Midbrain (tissue), 1 donor: ENCODE measurements at regions not wholly inside any gene's neighbourhood (a gene's known extent, or its start where the extent isn't known, plus 50 kb on each side); places are given as distances from the start of the nearest gene placed in this dataset.

Experiments used
- DNase-seq: peaks from one replicate; lab custom pipeline; 2025; lab: John Stamatoyannopoulos, UW

DNA sequence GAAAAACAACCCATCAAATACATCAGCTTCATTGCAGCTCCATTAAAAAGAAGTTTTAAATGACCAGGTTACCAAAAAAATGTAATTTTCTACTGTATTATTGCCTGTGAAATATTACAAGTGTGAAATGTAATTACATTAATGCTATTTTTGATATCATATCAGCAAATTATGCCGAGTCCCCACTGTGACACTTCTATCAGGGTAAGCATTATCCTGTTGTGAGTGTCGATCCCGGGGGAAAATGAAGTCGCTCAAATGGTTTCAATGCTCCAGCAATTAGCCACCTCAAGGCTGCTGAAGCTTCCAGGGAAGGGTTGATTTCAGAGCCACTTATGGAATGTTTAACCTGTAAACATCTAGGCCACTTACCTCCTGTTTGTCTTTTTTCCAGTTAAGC is 70.4 kb downstream of the RCN1 start:
- no peak for DNase-seq

DNA sequence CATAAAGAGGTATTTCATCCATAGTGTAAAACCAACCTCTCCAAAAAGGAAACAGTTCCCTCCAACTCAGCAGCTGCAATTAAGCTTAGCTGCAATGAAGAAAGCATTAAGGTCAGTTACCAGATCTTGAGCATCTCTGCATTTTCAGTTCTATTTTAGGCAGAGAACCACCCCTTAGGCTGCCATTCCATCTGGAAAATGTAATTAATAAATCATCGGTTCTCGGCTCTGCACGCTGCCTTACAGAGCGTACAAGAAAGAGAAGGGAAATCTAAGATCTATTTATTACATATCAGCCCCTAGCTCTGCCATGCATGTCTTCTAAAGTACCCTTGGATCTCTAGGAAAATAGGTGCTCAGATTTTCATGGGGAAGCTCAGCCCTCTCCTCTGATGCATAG is 71.5 kb downstream of the RCN1 start:
- no peak for DNase-seq

DNA sequence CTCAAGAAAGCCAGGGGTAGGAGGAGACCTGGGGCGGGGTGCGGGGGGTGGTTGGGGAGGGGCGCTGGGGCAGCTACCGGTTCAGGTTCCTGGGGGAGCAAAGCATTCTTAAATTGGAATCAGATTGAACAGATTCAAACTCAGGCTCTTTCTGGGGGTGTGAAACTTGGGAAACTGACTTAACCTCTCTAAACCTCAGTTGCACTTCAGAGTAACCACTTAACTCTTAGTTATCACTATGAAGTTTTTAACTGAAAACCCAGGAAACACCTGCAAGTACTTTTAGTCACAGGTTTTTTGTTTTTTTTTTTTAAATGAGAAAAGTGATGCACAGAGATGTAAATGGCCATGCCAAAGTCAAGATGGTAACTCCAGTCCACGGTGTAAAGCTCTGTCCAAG is 72.0 kb downstream of the RCN1 start:
- no peak for DNase-seq

DNA sequence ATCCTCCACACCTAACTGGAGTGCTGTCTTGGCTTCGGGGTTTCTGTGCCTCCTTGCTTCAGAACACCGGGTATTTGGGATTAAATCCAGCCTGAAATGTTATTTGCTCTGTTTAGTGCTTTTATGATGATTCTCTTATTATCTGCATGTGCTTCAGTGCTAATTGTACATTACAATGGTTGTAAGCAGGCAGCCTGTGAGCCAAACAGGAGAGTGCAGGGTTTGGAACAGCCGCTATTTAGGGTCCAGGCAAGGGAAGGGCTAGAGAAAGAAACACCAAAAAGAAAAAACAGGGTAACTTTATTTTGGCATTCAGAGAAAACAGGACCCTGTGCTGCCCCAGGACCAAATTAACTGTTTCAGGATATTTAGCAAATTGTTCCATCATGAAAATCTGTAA is 72.7 kb downstream of the RCN1 start:
- no peak for DNase-seq

DNA sequence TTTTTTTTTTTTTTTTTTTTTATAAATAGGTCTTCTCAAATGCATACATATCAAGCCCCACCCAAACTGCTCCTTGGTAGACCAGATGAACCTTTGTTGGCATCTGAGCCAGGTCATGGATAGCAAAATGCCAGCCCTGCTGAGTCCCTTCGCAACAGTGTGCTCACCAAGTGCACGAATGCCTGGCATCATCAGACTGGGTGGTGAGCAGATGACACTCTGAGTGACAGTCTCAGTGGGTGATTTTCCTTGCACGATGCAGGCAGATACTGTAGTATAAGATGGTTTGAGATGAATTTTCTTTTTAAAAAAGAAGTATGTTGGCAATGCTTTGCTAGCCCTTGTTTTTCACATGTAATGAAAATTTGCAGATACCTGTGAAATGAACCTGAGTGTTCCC is 74.0 kb downstream of the RCN1 start:
- DNase-seq = no peak

DNA sequence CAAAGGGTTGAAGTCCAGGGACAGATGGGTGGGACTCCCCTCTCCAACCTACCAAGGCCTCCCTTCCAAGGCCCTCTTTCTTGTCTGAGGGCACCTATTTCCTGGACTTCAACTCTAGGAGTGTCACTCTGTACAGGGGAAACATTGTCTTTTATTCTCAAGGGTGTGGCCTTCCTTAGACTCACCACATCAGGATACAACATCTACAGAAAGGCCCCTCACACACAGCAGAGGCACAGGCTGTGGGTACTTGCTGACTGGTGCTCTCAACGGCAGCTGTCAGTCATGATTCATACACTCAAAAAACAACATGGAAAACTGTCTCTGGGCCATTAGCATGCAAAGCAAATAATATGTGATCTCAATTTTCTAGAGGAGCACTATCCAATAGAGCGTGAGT is 78.0 kb downstream of the RCN1 start:
- DNase-seq = no peak

DNA sequence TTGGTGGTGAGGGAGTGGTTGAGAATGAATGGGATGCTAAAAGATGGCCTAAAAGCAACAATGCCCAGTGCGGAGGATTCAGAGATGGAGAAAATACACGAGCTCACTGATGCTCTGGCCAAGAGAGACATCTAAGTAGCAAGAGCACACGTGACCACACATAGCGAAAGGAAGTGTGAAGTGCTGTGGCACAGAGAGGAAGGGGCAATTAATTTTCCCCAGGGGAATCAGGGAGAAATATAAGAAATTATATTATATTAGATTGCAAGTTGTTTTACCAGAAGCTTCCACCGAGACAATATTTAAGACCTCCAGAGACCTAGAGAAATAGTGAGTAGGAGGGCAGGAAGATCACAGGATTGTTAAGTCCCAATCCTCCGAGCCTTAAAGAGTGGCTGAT is 80.6 kb downstream of the RCN1 start:
- DNase-seq = no peak

DNA sequence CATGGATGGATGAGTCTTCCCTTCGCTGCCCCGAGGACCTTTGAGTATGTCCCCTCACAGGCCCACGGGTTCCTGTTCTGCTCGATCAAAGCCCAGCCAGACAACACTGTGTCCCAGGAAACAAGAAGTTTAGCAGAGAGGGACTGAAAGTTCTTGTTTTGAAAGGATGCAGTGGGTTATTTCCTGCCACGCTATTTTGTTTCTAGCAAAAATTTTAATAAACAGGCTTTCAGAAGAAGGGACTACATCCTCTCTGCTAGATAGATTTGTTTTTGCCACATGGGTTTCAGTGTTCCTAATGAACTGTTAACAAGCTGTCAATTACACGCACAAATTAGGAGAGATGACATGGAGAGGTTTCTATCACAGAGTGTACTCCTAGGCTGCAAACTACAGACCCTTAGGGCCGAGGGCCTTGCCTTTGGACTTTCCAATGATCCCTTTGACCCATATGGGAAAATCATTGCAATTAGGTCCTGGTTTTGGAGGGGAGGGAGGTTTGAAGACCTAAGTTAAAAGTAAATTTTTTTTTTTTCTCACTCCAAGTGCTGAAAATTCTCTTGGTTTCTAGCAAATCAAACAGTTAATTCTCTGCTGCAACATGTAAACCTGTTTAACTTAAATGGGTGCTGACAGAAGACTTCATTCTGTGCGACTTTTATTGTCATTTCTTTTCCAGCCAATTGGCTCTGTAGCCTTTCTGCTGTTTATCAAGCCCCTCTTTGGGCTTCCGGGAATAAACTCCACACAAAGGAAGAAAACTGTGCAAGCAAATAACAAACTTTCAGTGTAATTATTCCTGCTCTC is 81.4 kb downstream of the RCN1 start:
- no peak for DNase-seq

DNA sequence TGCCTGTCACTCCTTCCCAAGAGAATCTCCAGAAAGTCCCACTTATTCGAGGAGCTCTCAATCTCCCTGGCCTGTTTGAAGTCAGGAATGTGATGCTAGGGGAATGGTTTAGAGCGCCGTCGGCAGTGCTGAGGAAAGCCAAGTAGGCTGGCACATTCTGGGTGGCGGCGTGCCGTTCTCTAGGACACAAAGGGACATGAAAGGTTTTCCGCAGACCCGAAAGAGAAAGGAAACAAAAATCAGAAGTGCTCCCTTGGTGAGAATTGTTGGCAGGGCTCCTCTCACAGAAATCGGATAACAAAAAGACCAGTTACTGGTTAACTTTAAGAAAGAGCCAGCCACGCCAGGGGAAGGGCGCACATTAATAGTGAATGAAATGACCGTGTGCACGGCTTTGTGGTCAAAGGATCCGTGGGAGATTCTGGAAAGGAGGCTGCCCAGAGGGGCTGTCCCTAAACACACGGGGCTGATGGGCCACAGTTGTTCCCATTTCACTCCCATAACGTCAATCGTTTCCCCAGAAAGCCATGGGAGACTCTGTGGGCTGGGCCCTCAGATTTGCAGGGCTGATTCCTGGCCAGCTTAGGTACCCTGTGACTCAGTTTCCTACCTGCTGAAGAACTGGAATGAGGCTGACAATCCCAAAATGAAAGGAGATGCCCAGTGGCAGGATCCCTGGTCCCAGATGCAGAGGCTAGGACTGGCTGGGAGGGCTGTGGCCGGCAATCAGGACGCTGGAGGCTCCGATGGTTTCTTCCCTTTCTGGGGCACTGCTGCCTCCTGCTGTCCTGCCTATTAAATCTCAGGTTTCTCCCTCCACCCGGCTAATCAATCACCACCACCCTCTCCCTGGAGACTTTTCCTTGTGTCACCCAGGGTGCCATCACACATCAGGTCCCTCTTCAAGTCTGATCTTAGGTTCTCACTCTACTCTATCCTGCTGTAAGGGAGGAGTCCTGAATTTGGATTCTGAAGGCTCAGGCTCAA is 82.3 kb downstream of the RCN1 start:
- peak; percentile 66 for DNase-seq

DNA sequence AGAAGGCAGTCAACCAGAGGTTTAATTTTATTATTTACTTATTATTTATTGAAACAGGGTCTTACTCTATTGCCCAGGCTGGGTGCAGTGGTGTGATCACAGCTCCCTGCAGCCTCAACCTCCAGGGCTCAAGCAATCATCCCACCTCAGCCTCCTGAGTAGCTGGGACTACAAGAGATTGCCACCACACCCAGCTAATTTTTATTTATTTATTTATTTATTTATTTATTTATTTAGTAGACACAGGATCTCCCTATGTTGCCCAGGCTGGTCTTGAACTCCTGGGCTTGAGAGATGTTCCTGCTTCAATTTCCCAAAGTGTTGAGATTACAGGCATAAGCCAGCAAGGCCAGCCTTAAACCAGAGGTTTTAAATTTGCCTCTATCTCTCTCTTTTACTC is 83.1 kb downstream of the RCN1 start:
- DNase-seq = no peak

DNA sequence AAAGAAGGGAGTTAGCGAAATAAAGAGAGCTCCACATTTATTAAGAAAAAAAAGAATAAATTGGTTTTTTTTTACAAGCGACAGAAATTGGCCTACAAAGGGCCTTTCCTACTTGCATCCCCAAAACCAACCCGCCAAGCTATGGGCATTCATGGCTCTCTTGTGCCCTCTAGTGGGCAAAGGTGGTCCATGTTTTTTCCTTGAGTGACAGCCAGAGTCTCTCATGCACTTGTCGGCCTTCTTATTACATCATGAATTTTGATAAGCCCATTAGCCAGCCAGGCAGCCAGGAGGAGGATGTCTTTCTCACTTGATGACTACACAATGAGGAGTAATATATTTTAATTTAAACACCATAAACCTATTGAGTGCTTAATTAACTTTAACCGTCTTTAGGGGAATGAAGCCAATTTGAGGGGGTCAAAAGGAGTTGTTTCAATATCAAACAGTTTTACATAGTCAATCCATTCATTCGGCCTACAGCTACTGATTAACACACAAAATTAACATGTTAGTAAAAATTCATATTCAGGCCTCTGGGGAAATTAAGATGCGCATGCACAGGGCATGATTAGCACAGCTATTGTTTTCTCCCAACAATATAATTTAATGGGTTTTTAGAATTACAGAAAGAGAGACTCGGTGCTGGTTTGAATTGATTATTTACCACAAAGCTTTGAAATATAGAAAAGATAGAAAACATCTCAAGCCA is 85.5 kb downstream of the RCN1 start:
- peak; percentile 91 for DNase-seq

DNA sequence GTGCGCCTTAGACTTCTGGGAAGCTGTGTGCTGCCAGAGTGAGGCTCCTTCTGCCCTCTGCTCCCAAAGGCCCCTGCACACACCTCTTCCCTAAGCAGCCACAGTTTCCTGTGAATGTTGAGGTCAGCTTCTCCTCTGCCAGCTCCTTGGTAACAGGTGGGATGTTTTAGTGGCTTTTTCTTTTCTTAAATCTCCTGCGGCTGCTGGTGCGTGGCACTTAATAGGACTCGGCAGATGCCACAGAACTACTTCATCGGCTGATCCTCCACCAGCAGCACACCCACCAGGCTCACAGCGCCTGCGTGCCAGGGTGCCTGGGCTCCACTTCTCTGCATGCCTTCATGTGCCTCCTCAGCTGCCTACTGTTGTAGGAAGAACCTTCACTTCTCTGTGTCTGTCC is 87.8 kb downstream of the RCN1 start:
- DNase-seq = no peak

DNA sequence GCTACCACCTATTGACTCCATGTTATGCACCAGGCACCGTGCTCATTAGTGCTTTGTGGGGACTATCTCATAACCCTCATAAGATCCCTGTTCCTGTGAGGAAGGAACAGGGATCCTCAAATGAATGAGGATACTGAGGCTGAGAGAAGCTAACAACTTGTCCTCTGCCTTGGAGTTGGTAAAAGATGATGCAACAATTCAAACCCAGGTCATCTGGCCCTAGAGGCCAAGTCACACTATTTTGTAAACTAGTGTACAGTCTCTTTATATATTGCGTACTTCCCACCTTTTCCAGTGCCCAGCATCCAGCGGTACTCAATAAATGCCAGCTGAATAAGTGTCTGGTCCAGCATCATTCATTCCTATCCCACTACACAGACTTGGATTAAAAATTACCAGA is 92.6 kb downstream of the RCN1 start:
- no peak for DNase-seq

DNA sequence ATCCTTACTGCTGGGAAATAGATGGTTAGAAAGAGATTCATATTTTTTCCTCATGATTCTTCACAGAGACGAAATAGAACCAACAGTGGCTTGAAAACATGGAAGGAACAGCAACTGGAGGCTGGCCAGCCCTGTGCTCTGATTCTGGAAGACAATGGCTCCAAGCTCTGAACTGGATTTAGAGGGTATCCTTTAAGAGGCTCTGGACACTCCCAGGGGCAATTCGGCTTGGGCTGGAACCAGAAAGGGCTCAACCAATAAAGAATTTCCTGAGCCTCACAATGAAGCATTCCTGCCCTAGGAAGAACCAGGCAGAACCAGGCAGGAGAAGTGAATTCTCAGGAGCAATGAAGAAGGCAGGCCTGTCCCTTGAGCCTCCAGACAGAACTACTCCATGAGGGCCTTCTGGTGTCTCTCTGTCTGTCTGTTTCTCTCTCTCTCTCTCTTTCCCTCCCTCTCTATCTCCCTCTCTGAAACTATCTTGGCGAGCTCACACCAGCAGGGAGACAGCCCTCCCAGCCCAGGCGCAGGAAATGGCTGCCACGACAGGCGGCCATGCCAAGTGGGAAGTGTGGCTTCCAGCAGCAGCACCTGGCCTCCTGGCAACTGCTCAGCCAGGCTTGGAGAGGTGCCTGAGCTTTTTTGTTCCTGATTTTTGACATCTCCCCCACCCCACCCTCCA is 93.3 kb downstream of the RCN1 start:
- DNase-seq = no peak

DNA sequence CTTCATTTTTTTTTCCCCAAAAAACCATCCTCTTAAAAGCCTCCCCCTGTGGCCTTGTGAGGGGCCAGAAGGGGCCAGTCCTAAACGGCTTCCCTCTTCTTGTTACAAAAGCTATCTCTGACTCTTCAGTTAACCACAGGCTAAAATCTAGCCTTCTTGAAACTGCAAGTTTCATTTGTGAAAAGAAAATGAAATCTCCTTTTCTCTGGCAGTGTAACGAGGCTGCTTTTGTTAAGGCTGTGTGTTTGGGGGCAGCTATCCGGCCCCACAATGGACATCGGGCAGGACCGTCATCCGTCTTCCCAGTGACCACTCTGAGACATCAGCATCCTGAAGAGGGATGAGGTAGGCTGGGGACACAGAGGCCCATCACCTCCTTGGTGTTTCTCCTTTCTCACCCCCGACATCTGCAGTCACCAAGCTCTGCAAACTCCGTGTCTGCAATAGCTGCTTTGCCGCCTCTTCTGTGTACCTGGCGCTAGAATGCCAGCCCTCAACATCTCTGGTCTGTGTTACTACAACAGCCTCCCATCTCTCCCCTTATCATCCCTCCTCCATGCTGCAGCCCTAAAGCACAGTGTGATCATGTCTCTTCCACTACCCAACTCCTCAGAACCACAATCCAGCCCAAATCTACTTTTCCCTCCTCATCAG is 94.0 kb downstream of the RCN1 start:
- no peak for DNase-seq

DNA sequence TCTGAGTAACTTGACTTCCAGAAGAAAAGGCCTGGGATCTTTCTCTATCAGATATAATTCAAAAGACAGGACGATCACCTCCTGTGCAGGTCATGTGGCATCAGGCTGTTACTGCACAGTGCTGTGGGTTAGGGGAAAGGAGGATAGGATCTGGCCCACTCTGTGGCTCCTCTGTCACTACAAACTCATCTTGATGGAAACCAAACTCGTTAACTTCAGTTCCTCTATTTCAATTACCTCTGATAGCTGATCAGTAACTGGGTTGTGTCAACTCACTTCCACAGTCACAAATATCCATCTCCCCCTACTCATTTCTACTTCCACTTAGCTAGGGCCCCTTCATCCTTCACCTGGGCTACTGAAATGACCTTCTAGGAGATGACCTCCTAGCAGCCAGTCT is 95.2 kb downstream of the RCN1 start:
- no peak for DNase-seq

DNA sequence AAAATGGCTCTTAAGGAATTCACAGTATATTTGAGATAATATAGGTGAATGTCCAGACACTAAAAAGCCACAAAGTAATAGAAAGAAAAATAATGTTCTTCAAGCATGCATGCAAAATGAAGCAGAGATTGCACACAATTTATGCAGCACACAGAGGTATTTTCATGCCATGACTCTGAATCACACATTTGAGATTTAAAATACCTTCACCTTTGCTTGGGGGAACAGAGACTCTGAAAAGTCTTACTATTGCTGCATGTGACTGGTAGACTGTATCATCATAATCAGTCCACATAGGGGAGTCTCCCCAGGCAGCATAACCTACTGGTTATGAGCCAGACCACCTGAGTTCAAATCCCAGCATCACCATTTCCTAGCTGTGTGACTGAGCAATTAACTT is 96.2 kb downstream of the RCN1 start:
- DNase-seq = no peak

DNA sequence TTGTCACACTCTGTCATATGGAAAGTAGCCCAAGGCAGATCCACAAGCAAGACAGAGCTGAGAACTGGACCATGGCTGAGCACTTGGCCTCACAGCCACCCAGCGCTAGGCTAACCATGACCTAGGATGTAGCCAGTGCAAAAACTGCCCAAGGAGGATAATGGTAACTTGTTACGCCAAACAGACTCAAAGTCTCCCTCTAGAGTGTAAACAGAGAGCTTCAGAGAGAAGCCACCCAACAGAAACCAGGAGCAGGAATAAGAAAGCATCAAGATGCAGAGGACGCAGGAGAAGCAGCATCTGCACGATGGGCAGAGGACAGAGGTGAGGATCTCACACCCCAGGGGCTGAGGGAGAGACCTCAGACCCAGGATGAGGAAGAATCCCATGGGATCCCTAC is 97.9 kb downstream of the RCN1 start:
- DNase-seq = no peak

DNA sequence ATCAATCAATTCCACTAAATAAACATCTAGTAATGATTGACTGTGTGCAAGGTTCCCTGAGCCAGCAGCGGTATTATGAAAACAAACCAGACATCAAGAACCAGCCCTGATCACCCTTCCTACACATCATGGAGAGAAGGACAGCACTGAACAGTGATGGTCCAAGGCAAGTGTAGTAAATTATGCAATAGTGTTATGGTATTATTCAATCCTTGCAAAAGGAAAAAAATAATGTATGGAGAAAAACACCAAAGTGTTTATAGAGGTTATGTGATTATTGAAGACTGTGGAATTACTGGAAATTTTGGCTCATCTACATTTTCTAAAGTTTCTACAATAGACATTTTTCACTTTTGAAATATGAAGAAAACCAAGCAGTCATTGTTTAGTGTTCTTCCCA is 105.3 kb downstream of the RCN1 start:
- DNase-seq = no peak

DNA sequence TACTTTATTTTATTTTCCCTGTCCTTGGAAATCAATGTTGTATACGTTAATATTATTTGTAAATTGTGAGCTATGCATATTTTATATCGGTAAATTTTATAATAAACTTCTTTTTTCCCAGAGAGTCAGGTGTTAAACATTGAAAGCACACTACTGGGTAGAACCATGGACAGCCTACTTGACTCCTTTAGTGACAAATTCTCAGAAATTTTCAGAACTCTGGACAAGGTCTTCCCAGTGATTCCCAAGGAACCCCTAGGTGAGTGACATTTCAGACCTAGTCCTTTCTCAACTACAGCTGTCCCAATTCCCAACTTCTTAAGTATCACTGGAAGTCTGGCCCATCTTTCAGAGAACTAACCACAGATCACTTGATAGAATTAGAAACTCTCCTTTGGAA is 107.2 kb downstream of the RCN1 start:
- no peak for DNase-seq

DNA sequence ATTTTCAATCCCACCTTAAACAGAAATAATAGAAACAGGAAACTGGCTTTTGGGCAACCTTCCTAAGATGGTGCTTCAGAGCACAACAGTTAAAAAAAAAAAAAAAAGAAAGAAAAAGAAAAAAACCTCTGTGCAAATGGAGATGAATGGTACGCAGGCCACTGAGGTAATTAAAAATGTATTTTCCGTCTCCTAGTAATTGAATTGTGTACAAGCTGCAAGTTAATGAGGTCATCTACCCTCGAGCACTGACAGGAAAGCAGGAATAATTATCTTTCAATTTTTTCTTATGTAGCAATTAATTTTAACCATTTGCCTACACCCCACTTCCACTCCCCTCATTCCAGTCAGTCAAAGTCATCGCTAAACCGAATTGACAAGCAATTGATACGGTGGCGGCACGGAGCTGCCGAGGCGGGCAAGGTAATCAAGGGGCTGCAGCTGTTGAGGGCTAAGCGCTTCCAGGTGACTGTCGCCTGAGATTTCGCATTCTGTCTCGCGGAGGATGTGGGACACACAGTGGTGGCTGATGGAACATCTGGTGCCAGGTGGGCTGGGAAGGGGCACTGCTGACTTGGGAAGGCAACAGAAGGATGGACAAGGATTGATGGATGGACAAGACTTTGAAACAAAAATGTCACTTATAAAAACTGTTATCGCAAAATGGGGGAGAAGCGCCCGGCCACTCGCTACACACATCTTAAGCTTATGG is 109.4 kb downstream of the RCN1 start:
- DNase-seq = no peak
